IMR-90 (cell line): ENCODE measurements at regions not wholly inside any gene's neighbourhood (a gene's known extent, or its start where the extent isn't known, plus 50 kb on each side); places are given as distances from the start of the nearest gene placed in this dataset.

Experiments used
- ATAC-seq: fragments of 200-7000 bp; cut with Tn5 transposase; 2 replicates; pipeline ENCODE4 v1.9.1; 2020; ENCODE audit warnings: low read depth, mild to moderate bottlenecking, moderate library complexity
- BruUV-seq: library from RNA; stranded (reverse); fragments of 400-500 nt; replicated peaks from 2 replicates; lab custom pipeline; 2021; lab: Mats Ljungman, UMichigan
- CTCF ChIA-PET: fragments of 300-600 bp; formaldehyde crosslinking; extraction: SDS; loops from one replicate; lab custom pipeline; 2021; ENCODE audit warnings: antibody characterized with exemption; lab: Yijun Ruan, JAX
- POLR2A ChIA-PET: fragments of 300-600 bp; sonication (Branson Sonifier 250); formaldehyde crosslinking; loops from one replicate; lab custom pipeline; 2022; ENCODE audit warnings: antibody characterized with exemption; ENCODE audit not compliant: unreplicated experiment; lab: Charles Lee
- DNase-seq: peaks from one replicate; pipeline ENCODE4 v3.0.0; 2013
- H2AFZ ChIP-seq: replicated peaks from 2 replicates; pipeline ENCODE3; 2013; ENCODE audit warnings: low read length, mild to moderate bottlenecking; ENCODE audit not compliant: poor library complexity
- H2AK5ac ChIP-seq: 2 replicates; pipeline ENCODE4 v1.6.1; 2013; ENCODE audit warnings: low read depth, low read length, inconsistent platforms
- H2AK9ac ChIP-seq: replicated peaks from 2 replicates; pipeline ENCODE3; 2013; ENCODE audit warnings: mild to moderate bottlenecking, low read depth, low read length, moderate library complexity; ENCODE audit not compliant: poor library complexity
- H2BK120ac ChIP-seq: 2 replicates; pipeline ENCODE4 v1.6.1; 2013; ENCODE audit warnings: low read depth, low read length, inconsistent platforms
- H2BK15ac ChIP-seq: 3 replicates; pipeline ENCODE4 v1.6.1; 2013; ENCODE audit warnings: low read depth, low read length, inconsistent platforms
- H2BK20ac ChIP-seq: 2 replicates; pipeline ENCODE4 v1.6.1; 2013; ENCODE audit warnings: low read depth, mild to moderate bottlenecking, inconsistent platforms, low read length, moderate library complexity
- H2BK5ac ChIP-seq: 2 replicates; pipeline ENCODE4 v1.6.1; 2013; ENCODE audit warnings: mild to moderate bottlenecking, low read depth, low read length, inconsistent platforms; ENCODE audit not compliant: poor library complexity, severe bottlenecking
- H3K14ac ChIP-seq: replicated peaks from 2 replicates; pipeline ENCODE4 v1.6.1; 2013; ENCODE audit warnings: low read depth, low read length, inconsistent platforms
- H3K18ac ChIP-seq: 2 replicates; pipeline ENCODE4 v1.6.1; 2013; ENCODE audit warnings: low read depth, low read length, control low read depth
- H3K23ac ChIP-seq: 2 replicates; pipeline ENCODE4 v1.6.1; 2013; ENCODE audit warnings: low read depth, low read length, inconsistent platforms
- H3K27ac ChIP-seq: 2 replicates; pipeline ENCODE4 v1.5.1; 2013; ENCODE audit warnings: mild to moderate bottlenecking, control low read depth, low read length; ENCODE audit not compliant: insufficient read depth
- H3K27me3 ChIP-seq: 2 replicates; pipeline ENCODE4 v1.6.1; 2013; ENCODE audit warnings: low read length; ENCODE audit not compliant: control insufficient read depth, insufficient read depth
- H3K36me3 ChIP-seq: 2 replicates; pipeline ENCODE4 v1.6.1; 2013; ENCODE audit warnings: low read length, mixed read lengths; ENCODE audit not compliant: control insufficient read depth, insufficient read depth
- H3K4ac ChIP-seq: 2 replicates; pipeline ENCODE4 v1.6.1; 2013; ENCODE audit warnings: low read depth, low read length, inconsistent platforms
- H3K4me1 ChIP-seq: 2 replicates; pipeline ENCODE4 v1.6.1; 2013; ENCODE audit warnings: low read length, mixed read lengths; ENCODE audit not compliant: control insufficient read depth, insufficient read depth
- H3K4me2 ChIP-seq: 2 replicates; pipeline ENCODE4 v1.6.1; 2013; ENCODE audit warnings: low read depth, mild to moderate bottlenecking, control low read depth, low read length, moderate library complexity
- H3K4me3 ChIP-seq: 2 replicates; pipeline ENCODE4 v1.5.1; 2013; ENCODE audit warnings: low read depth, mild to moderate bottlenecking, control low read depth, low read length, moderate library complexity; ENCODE audit not compliant: insufficient read depth
- H3K56ac ChIP-seq: 2 replicates; pipeline ENCODE4 v1.6.1; 2013; ENCODE audit warnings: low read length, inconsistent platforms; ENCODE audit not compliant: insufficient read depth; ENCODE audit errors: extremely low read depth
- H3K79me1 ChIP-seq, 2 experiments: 2 replicates each; pipeline ENCODE4 v1.6.1; 2013; ENCODE audit warnings: low read length in 2 of 2, inconsistent platforms in 1 of 2, low read depth in 1 of 2
- H3K9ac ChIP-seq: 2 replicates; pipeline ENCODE4 v1.6.1; 2013; ENCODE audit warnings: low read depth, low read length, control low read depth
- H3K9me1 ChIP-seq: 2 replicates; pipeline ENCODE4 v1.6.1; 2013; ENCODE audit warnings: low read length, inconsistent platforms; ENCODE audit not compliant: insufficient read depth
- H3K9me3 ChIP-seq: 2 replicates; pipeline ENCODE4 v1.6.1; 2013; ENCODE audit warnings: low read length; ENCODE audit not compliant: control insufficient read depth, insufficient read depth
- H4K20me1 ChIP-seq: 2 replicates; pipeline ENCODE4 v1.6.1; 2013; ENCODE audit warnings: low read length, inconsistent platforms; ENCODE audit not compliant: insufficient read depth
- H4K5ac ChIP-seq: 2 replicates; pipeline ENCODE4 v1.6.1; 2013; ENCODE audit warnings: mild to moderate bottlenecking, low read depth, low read length, control low read depth
- H4K8ac ChIP-seq, 2 experiments: 2 replicates each; pipeline ENCODE4 v1.6.1; 2013; ENCODE audit warnings: low read depth in 2 of 2, low read length in 2 of 2, control low read depth in 1 of 2, inconsistent platforms in 1 of 2
- H4K91ac ChIP-seq: 2 replicates; pipeline ENCODE4 v1.6.1; 2013; ENCODE audit warnings: low read depth, low read length, inconsistent platforms; ENCODE audit not compliant: insufficient read depth
- MAFK ChIP-seq: IDR thresholded peaks from 2 replicates; pipeline ENCODE4 v1.6.1; 2012; ENCODE audit warnings: low read depth, low read length, improper control_type of control experiment
- MXI1 ChIP-seq: IDR thresholded peaks from 2 replicates; pipeline ENCODE4 v1.6.1; 2012; ENCODE audit warnings: low read depth, mild to moderate bottlenecking, low read length, moderate library complexity, borderline replicate concordance
- SMC3 ChIP-seq: fragments of 150-350 bp; IDR thresholded peaks from 2 replicates; pipeline ENCODE4 v1.6.1; 2016; ENCODE audit warnings: low read depth, mild to moderate bottlenecking, antibody characterized with exemption, low read length, moderate library complexity
- WGBS, 2 experiments: methylation state at CpG; one replicate each; pipeline versions ENCODE4 v1.1.5 to v1.1.7; 2013; ENCODE audit warnings: missing lambda C conversion rate in 2 of 2; ENCODE audit not compliant: insufficient read length in 1 of 2; ENCODE audit errors: extremely low coverage in 2 of 2; 5-methylcytosine and 5-hydroxymethylcytosine counted together
- dilution Hi-C: fragments of 300-500 bp; cut with HindIII; formaldehyde crosslinking; loops from one replicate; pipeline ENCODE4 v1.14.3; 2018; ENCODE audit warnings: low sequenced_read_pairs; ENCODE audit not compliant: unreplicated experiment
- in situ Hi-C: fragments of 300-500 bp; cut with MboI; formaldehyde crosslinking; loops from 3 replicates; pipeline ENCODE4 v1.14.3; 2019; ENCODE audit warnings: low sequenced_read_pairs, inconsistent platforms, mixed read lengths
- intact Hi-C: fragments of 100-400 bp; cut with micrococcal nuclease; formaldehyde crosslinking; loops from 2 replicates; pipeline ENCODE4 v1.10.0; 2022
- TF ChIP-seq, protein P1 (sequence below): conservative IDR thresholded peaks from 2 replicates; pipeline ENCODE4 v1.5.1; 2012; ENCODE audit warnings: mild to moderate bottlenecking, low read depth, low read length, improper control_type of control experiment

DNA sequence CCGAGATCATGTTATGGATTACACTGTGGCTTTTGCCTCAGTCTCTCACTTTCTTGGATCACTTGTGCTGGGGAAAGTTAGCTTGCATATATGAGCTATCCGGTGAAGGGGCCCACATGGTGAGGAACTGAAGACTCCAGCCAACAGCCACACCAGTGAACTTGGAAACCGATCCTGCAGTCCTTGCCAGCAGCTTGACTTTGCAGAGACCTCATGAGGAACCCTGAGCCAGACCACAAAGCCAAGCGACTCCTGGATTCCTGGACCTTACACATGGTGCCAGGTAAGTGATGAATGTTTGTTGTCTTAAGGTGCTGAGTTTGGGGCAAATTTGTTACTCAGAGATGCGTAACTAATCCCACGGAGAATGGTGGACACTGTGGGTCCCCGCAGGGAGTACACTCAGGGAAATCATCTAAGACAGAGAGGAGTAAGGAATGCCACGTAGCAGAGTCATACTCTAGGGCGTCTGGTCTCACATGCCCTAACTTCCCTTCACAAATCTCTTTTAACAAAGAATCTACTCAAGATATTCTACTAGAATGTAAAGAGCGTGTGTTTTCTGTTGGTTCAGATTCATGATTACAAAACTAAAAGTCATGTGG is 76.5 kb upstream of the PJA2 start:
- Histone ChIP-seq H4K91ac (no peak overlapping the region), H3K56ac (no peak overlapping the region), H4K8ac (no peak overlapping the region), H3K9me1 (no peaks in the 10 kb centered on the region), H2BK120ac (no peak overlapping the region), H2BK5ac (no peak overlapping the region), H2AK5ac (no peak overlapping the region), H3K27ac (no peak overlapping the region), H3K4me3 (no peak overlapping the region), H3K27me3 (peaks cover 8% of the 10 kb centered on the region), H3K9ac (no peak overlapping the region), H2BK15ac (no peak overlapping the region), H3K9me3 (no peaks in the 10 kb centered on the region), H3K23ac (no peak overlapping the region), H3K4ac (no peak overlapping the region), H3K4me2 (no peak overlapping the region), H3K4me1 (no peaks in the 10 kb centered on the region), H3K79me1 (no peaks in the 10 kb centered on the region), H4K5ac (no peak overlapping the region), H3K18ac (no peak overlapping the region), H2AK9ac (no peak overlapping the region), H2BK20ac (no peak overlapping the region), H2AFZ (peak overlapping the region; percentile 56), H3K36me3 (no peaks in the 10 kb centered on the region), H3K14ac (no peak overlapping the region), H4K20me1 (no peaks in the 10 kb centered on the region)
- TF ChIP-seq SMC3 (no peak), MXI1 (no peak), MAFK (no peak)
- TF ChIP-seq, protein P1, sequence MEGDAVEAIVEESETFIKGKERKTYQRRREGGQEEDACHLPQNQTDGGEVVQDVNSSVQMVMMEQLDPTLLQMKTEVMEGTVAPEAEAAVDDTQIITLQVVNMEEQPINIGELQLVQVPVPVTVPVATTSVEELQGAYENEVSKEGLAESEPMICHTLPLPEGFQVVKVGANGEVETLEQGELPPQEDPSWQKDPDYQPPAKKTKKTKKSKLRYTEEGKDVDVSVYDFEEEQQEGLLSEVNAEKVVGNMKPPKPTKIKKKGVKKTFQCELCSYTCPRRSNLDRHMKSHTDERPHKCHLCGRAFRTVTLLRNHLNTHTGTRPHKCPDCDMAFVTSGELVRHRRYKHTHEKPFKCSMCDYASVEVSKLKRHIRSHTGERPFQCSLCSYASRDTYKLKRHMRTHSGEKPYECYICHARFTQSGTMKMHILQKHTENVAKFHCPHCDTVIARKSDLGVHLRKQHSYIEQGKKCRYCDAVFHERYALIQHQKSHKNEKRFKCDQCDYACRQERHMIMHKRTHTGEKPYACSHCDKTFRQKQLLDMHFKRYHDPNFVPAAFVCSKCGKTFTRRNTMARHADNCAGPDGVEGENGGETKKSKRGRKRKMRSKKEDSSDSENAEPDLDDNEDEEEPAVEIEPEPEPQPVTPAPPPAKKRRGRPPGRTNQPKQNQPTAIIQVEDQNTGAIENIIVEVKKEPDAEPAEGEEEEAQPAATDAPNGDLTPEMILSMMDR: no peak
- intact Hi-C loops: loop anchor here (10.0 kb wide), 1 partner anchor 368 kb away; no protein-coding TSS in a partner anchor
- no TSS peak for BruUV-seq
- ATAC-seq (no peak), DNase-seq (no peak)
- WGBS, 2 experiments: no CpG with 5 or more reads among the region's 10 CpGs
- dilution Hi-C loops: no loop called here
- CTCF ChIA-PET: no interaction called here
- POLR2A ChIA-PET: no interaction called here
- in situ Hi-C loops: no loop called here
